ENCODE measurements at regions not wholly inside any gene's neighbourhood (a gene's known extent, or its start where the extent isn't known, plus 50 kb on each side); places are given as distances from the start of the nearest gene placed in this dataset.

GRCh38 chr16:50925758-50926357 is 184.0 kb downstream of the CYLD start:
- DNase-seq (ENCODE audit: insufficient read length, low spot score) (no peak), FAIRE-seq (no peak)
- no peak for TF ChIP-seq PAX5 (IDR thresholded peaks at IDR 0.05; ENCODE audit: insufficient read depth, low read length, severe bottlenecking)
- no peak for TF ChIP-seq POLR2AphosphoS5 (IDR thresholded peaks at IDR 0.05; ENCODE audit: low read depth, low read length)
- no peak for TF ChIP-seq SPI1 (IDR thresholded peaks at IDR 0.05; ENCODE audit: low read depth, low read length)
- TF ChIP-seq TAF1 (IDR thresholded peaks at IDR 0.05; ENCODE audit: low read depth, low read length): no peak
- no peak for TF ChIP-seq POU2F2 (IDR thresholded peaks at IDR 0.05; ENCODE audit: low read depth, low read length)
- TF ChIP-seq POLR2A (IDR thresholded peaks at IDR 0.05; ENCODE audit: low read depth, low read length): no peak

- TF ChIP-seq POU2F2 (IDR thresholded peaks at IDR 0.05; ENCODE audit: low read depth, low read length) (no peak), POLR2AphosphoS5 (IDR thresholded peaks at IDR 0.05; ENCODE audit: low read depth, low read length) (no peak), POLR2A (IDR thresholded peaks at IDR 0.05; ENCODE audit: low read depth, low read length) (no peak), PAX5 (IDR thresholded peaks at IDR 0.05; ENCODE audit: insufficient read depth, low read length, severe bottlenecking) (no peak), SPI1 (IDR thresholded peaks at IDR 0.05; ENCODE audit: low read depth, low read length) (no peak), TAF1 (IDR thresholded peaks at IDR 0.05; ENCODE audit: low read depth, low read length) (no peak)
- DNase-seq (ENCODE audit: insufficient read length, low spot score) (no peak), FAIRE-seq (no peak)
Observed at GRCh38 chr16:50924759-50925545, 183.1 kb downstream of the CYLD start.

- DNase-seq (ENCODE audit: insufficient read length, low spot score) (no peak), FAIRE-seq (no peak)
- no peak for TF ChIP-seq POLR2A (IDR thresholded peaks at IDR 0.05; ENCODE audit: low read depth, low read length)
- TF ChIP-seq POU2F2 (IDR thresholded peaks at IDR 0.05; ENCODE audit: low read depth, low read length): no peak
- TF ChIP-seq PAX5 (IDR thresholded peaks at IDR 0.05; ENCODE audit: insufficient read depth, low read length, severe bottlenecking): no peak
- no peak for TF ChIP-seq TAF1 (IDR thresholded peaks at IDR 0.05; ENCODE audit: low read depth, low read length)
- TF ChIP-seq SPI1 (IDR thresholded peaks at IDR 0.05; ENCODE audit: low read depth, low read length): no peak
Observed at GRCh38 chr16:50917950-50918703, 176.2 kb downstream of the CYLD start.

GRCh38 chr16:50916040-50916439 is 174.2 kb downstream of the CYLD start:
- TF ChIP-seq PAX5 (IDR thresholded peaks at IDR 0.05; ENCODE audit: insufficient read depth, low read length, severe bottlenecking) (no peak), POLR2AphosphoS5 (IDR thresholded peaks at IDR 0.05; ENCODE audit: low read depth, low read length) (no peak), POU2F2 (IDR thresholded peaks at IDR 0.05; ENCODE audit: low read depth, low read length) (no peak), POLR2A (IDR thresholded peaks at IDR 0.05; ENCODE audit: low read depth, low read length) (no peak), TAF1 (IDR thresholded peaks at IDR 0.05; ENCODE audit: low read depth, low read length) (no peak), SPI1 (IDR thresholded peaks at IDR 0.05; ENCODE audit: low read depth, low read length) (no peak)
- DNase-seq (ENCODE audit: insufficient read length, low spot score) (no peak), FAIRE-seq (no peak)

- DNase-seq (ENCODE audit: insufficient read length, low spot score) (no peak), FAIRE-seq (no peak)
- TF ChIP-seq POLR2AphosphoS5 (IDR thresholded peaks at IDR 0.05; ENCODE audit: low read depth, low read length) (no peak), SPI1 (IDR thresholded peaks at IDR 0.05; ENCODE audit: low read depth, low read length) (no peak), POLR2A (IDR thresholded peaks at IDR 0.05; ENCODE audit: low read depth, low read length) (no peak)
Observed at GRCh38 chr16:50915120-50915519, 173.2 kb downstream of the CYLD start.

- no peak for TF ChIP-seq TAF1 (IDR thresholded peaks at IDR 0.05; ENCODE audit: low read depth, low read length)
- no peak for TF ChIP-seq PAX5 (IDR thresholded peaks at IDR 0.05; ENCODE audit: insufficient read depth, low read length, severe bottlenecking)
- no peak for TF ChIP-seq POLR2AphosphoS5 (IDR thresholded peaks at IDR 0.05; ENCODE audit: low read depth, low read length)
- TF ChIP-seq POU2F2 (IDR thresholded peaks at IDR 0.05; ENCODE audit: low read depth, low read length): no peak
- no peak for TF ChIP-seq POLR2A (IDR thresholded peaks at IDR 0.05; ENCODE audit: low read depth, low read length)
- no peak for TF ChIP-seq SPI1 (IDR thresholded peaks at IDR 0.05; ENCODE audit: low read depth, low read length)
- FAIRE-seq: no peak
- DNase-seq (ENCODE audit: insufficient read length, low spot score): no peak
Observed at GRCh38 chr16:50910736-50911100, 168.8 kb downstream of the CYLD start.

GRCh38 chr16:50909831-50910735 is 168.2 kb downstream of the CYLD start:
- TF ChIP-seq TAF1 (IDR thresholded peaks at IDR 0.05; ENCODE audit: low read depth, low read length) (no peak), SPI1 (IDR thresholded peaks at IDR 0.05; ENCODE audit: low read depth, low read length) (no peak)
- FAIRE-seq (no peak), DNase-seq (ENCODE audit: insufficient read length, low spot score) (no peak)

- FAIRE-seq: no peak
- no peak for TF ChIP-seq SPI1 (IDR thresholded peaks at IDR 0.05; ENCODE audit: low read depth, low read length)
- no peak for TF ChIP-seq TAF1 (IDR thresholded peaks at IDR 0.05; ENCODE audit: low read depth, low read length)
- TF ChIP-seq POLR2AphosphoS5 (IDR thresholded peaks at IDR 0.05; ENCODE audit: low read depth, low read length): no peak
- TF ChIP-seq POU2F2 (IDR thresholded peaks at IDR 0.05; ENCODE audit: low read depth, low read length): no peak
- TF ChIP-seq PAX5 (IDR thresholded peaks at IDR 0.05; ENCODE audit: insufficient read depth, low read length, severe bottlenecking): no peak
- TF ChIP-seq POLR2A (IDR thresholded peaks at IDR 0.05; ENCODE audit: low read depth, low read length): no peak
- no peak for DNase-seq (ENCODE audit: insufficient read length, low spot score)
Observed at GRCh38 chr16:50908468-50908867, 166.6 kb downstream of the CYLD start.

GRCh38 chr16:50906454-50906853 is 164.6 kb downstream of the CYLD start:
- TF ChIP-seq POLR2AphosphoS5 (IDR thresholded peaks at IDR 0.05; ENCODE audit: low read depth, low read length): no peak
- no peak for TF ChIP-seq TAF1 (IDR thresholded peaks at IDR 0.05; ENCODE audit: low read depth, low read length)
- no peak for TF ChIP-seq PAX5 (IDR thresholded peaks at IDR 0.05; ENCODE audit: insufficient read depth, low read length, severe bottlenecking)
- TF ChIP-seq POLR2A (IDR thresholded peaks at IDR 0.05; ENCODE audit: low read depth, low read length): no peak
- TF ChIP-seq SPI1 (IDR thresholded peaks at IDR 0.05; ENCODE audit: low read depth, low read length): no peak
- no peak for TF ChIP-seq POU2F2 (IDR thresholded peaks at IDR 0.05; ENCODE audit: low read depth, low read length)
- DNase-seq (ENCODE audit: insufficient read length, low spot score): no peak
- FAIRE-seq: no peak
